SK-N-SH (cell line): ENCODE measurements at regions not wholly inside any gene's neighbourhood (a gene's known extent, or its start where the extent isn't known, plus 50 kb on each side); places are given as distances from the start of the nearest gene placed in this dataset.

Experiments used
- CTCF ChIA-PET: fragments of 300-600, 350-600 bp; formaldehyde crosslinking; extraction: SDS; loops from one replicate; lab custom pipeline; 2021; lab: Yijun Ruan, JAX
- POLR2A ChIA-PET: fragments of 350-600 bp; sonication (Branson Sonifier 250); formaldehyde crosslinking; extraction: SDS; loops from one replicate; lab custom pipeline; 2020; ENCODE audit warnings: antibody characterized with exemption, inconsistent platforms; lab: Yijun Ruan, JAX
- DNase-seq: peaks from one replicate; pipeline ENCODE4 v3.0.0; 2012
- H2AFZ ChIP-seq: fragments of 200-600 bp; sonication (generic); 2 replicates; pipeline ENCODE4 v1.8.1; 2016; ENCODE audit warnings: antibody characterized with exemption, mild to moderate bottlenecking, low read depth
- H3F3A ChIP-seq: fragments of 200-600 bp; sonication (generic); replicated peaks from 2 replicates; pipeline ENCODE3; 2016; ENCODE audit warnings: antibody characterized with exemption, mild to moderate bottlenecking; ENCODE audit not compliant: insufficient read depth
- H3K27ac ChIP-seq, 2 experiments: fragments of 200-500 bp in 1 of 2; fragments of 200-600 bp in 1 of 2; sonication (Bioruptor generic) in 1 of 2; sonication (generic), shearing (Covaris generic) in 1 of 2; 2 replicates each; pipeline versions ENCODE4 v1.5.1 to v1.6.1; 2014 to 2016; ENCODE audit warnings: low read depth in 2 of 2, inconsistent platforms in 1 of 2, low read length in 1 of 2, mild to moderate bottlenecking in 1 of 2, mixed read lengths in 1 of 2
- H3K27me3 ChIP-seq: fragments of 200-600 bp; sonication (generic), shearing (Covaris generic); 2 replicates; pipeline ENCODE4 v1.6.1; 2016; ENCODE audit warnings: mixed run types; ENCODE audit not compliant: insufficient read depth
- H3K36me3 ChIP-seq, 2 experiments: fragments of 200-500 bp in 1 of 2; fragments of 200-600 bp in 1 of 2; sonication (Bioruptor generic) in 1 of 2; sonication (generic) in 1 of 2; replicated peaks in 1 of 2; 2 replicates each; pipeline versions ENCODE3 to v1.5.1; 2014 to 2016; ENCODE audit warnings: low read length in 1 of 2, mild to moderate bottlenecking in 1 of 2; ENCODE audit not compliant: insufficient read depth in 2 of 2, control insufficient read depth in 1 of 2
- H3K4me1 ChIP-seq, 2 experiments: fragments of 200-500 bp in 1 of 2; fragments of 200-600 bp in 1 of 2; sonication (Bioruptor generic) in 1 of 2; sonication (generic), shearing (Covaris generic) in 1 of 2; 2 replicates each; pipeline versions ENCODE4 v1.5.1 to v1.6.1; 2014 to 2016; ENCODE audit warnings: low read depth in 1 of 2, low read length in 1 of 2, mixed run types in 1 of 2; ENCODE audit not compliant: insufficient read depth in 2 of 2, control insufficient read depth in 1 of 2
- H3K4me2 ChIP-seq: fragments of 200-600 bp; sonication (generic), shearing (Covaris generic); 2 replicates; pipeline ENCODE4 v1.6.1; 2017; ENCODE audit warnings: mixed run types
- H3K4me3 ChIP-seq, 2 experiments: fragments of 200-500 bp in 1 of 2; fragments of 200-600 bp in 1 of 2; sonication (Bioruptor generic) in 1 of 2; sonication (generic), shearing (Covaris generic) in 1 of 2; 2 replicates each; pipeline versions ENCODE4 v1.5.1 to v1.8.1; 2014 to 2016; ENCODE audit warnings: low read depth in 2 of 2, inconsistent platforms in 1 of 2, low read length in 1 of 2, mild to moderate bottlenecking in 1 of 2, mixed read lengths in 1 of 2, moderate library complexity in 1 of 2
- H3K79me2 ChIP-seq: fragments of 200-600 bp; sonication (generic); 2 replicates; pipeline ENCODE4 v1.8.1; 2017; ENCODE audit warnings: mild to moderate bottlenecking; ENCODE audit not compliant: insufficient read depth
- H3K9ac ChIP-seq: fragments of 200-600 bp; sonication (generic); 2 replicates; pipeline ENCODE4 v1.6.1; 2017; ENCODE audit warnings: mixed run types
- H3K9me2 ChIP-seq: fragments of 200-600 bp; sonication (generic); 2 replicates; pipeline ENCODE4 v1.6.1; 2017; ENCODE audit warnings: mixed run types
- H3K9me3 ChIP-seq: fragments of 200-600 bp; sonication (generic); 2 replicates; pipeline ENCODE4 v1.6.1; 2017; ENCODE audit warnings: mixed run types, mild to moderate bottlenecking, moderate library complexity
- H4K20me1 ChIP-seq: fragments of 200-600 bp; sonication (generic); 2 replicates; pipeline ENCODE4 v1.6.1; 2017; ENCODE audit warnings: mild to moderate bottlenecking, mixed run types; ENCODE audit not compliant: insufficient read depth
- EP300 ChIP-seq, 2 experiments: IDR thresholded peaks; 2 replicates each; pipeline versions ENCODE4 v1.4.0 to v1.6.1; 2012; ENCODE audit warnings: borderline replicate concordance in 1 of 2, low read depth in 1 of 2, low read length in 1 of 2
- EZH2phosphoT487 ChIP-seq: fragments of 200-600 bp; sonication (generic); IDR thresholded peaks from 2 replicates; pipeline ENCODE4 v1.6.1; 2017; ENCODE audit warnings: low read depth, mixed run types, mild to moderate bottlenecking, antibody characterized with exemption, moderate library complexity, borderline replicate concordance
- FOSL2 ChIP-seq: IDR thresholded peaks from 2 replicates; pipeline ENCODE4 v1.4.0; 2012; ENCODE audit warnings: low read depth, mild to moderate bottlenecking, moderate library complexity, borderline replicate concordance
- FOXJ3 ChIP-seq: sonication (generic); formaldehyde crosslinking; IDR thresholded peaks from 2 replicates; pipeline ENCODE4 v1.5.1; 2020; ENCODE audit warnings: mild to moderate bottlenecking, missing genetic modification reagents
- GATA2 ChIP-seq: sonication (generic); formaldehyde crosslinking; IDR thresholded peaks from 2 replicates; pipeline ENCODE4 v1.5.0; 2020; ENCODE audit warnings: mild to moderate bottlenecking, missing genetic modification reagents
- MEF2A ChIP-seq: IDR thresholded peaks from 2 replicates; pipeline ENCODE4 v1.4.0; 2012; ENCODE audit warnings: low read depth, borderline replicate concordance
- NFIC ChIP-seq: IDR thresholded peaks from 2 replicates; pipeline ENCODE4 v1.4.0; 2012; ENCODE audit warnings: borderline replicate concordance
- POLR2AphosphoS5 ChIP-seq: IDR thresholded peaks from 2 replicates; pipeline ENCODE4 v1.6.1; 2012; ENCODE audit warnings: low read depth, low read length
- RAD21 ChIP-seq: IDR thresholded peaks from 2 replicates; pipeline ENCODE4 v1.6.1; 2012; ENCODE audit warnings: mild to moderate bottlenecking, low read length
- RFX5 ChIP-seq: IDR thresholded peaks from 2 replicates; pipeline ENCODE4 v1.6.1; 2012; ENCODE audit warnings: mild to moderate bottlenecking, improper control_type of control experiment, low read length
- SIN3A ChIP-seq: IDR thresholded peaks from 2 replicates; pipeline ENCODE4 v1.6.1; 2012; ENCODE audit warnings: low read depth, mild to moderate bottlenecking, low read length, moderate library complexity, borderline replicate concordance
- SMC3 ChIP-seq: IDR thresholded peaks from 2 replicates; pipeline ENCODE4 v1.6.1; 2012; ENCODE audit warnings: low read depth, low read length, improper control_type of control experiment
- TCF12 ChIP-seq: IDR thresholded peaks from 2 replicates; pipeline ENCODE4 v1.4.0; 2012
- YY1 ChIP-seq: IDR thresholded peaks from 2 replicates; pipeline ENCODE4 v1.4.0; 2012; ENCODE audit warnings: low read depth, mild to moderate bottlenecking
- WGBS: methylation state at CpG from one replicate; pipeline ENCODE4 v1.1.6; 2017; ENCODE audit warnings: low lambda C conversion rate; 5-methylcytosine and 5-hydroxymethylcytosine counted together
- TF ChIP-seq, protein P1 (sequence below): IDR thresholded peaks from 2 replicates; pipeline ENCODE4 v1.4.0; 2012; ENCODE audit warnings: low read depth, borderline replicate concordance
- TF ChIP-seq, protein P2 (sequence below): fragments of 150-350 bp; IDR thresholded peaks from 2 replicates; pipeline ENCODE4 v1.6.1; 2017; ENCODE audit warnings: antibody characterized with exemption, low read length, low read depth, borderline replicate concordance
- TF ChIP-seq, protein P3 (sequence below): fragments of 200-600 bp; sonication (generic); IDR thresholded peaks from 2 replicates; pipeline ENCODE4 v1.6.1; 2017; ENCODE audit warnings: antibody characterized with exemption, mild to moderate bottlenecking, moderate library complexity

DNA sequence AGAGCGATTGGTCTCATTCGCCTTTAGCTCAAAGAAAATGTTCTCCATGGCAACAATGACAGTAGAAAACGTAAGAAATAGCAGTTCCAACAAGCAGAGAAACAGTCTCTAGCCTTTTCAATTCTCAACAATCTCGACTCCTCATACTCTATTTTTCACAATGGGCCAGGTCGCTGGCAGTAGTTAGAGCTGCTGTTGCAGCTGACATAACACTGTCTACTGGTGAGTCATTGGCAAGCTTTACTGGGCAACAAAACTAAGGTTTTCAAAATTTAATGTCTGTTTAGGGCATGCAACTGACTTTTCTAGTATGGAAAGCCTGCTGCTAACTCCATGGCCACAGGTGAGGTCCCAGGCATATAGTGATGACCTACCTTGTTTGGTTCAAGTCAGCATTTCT lies 221.1 kb upstream of the KAZN start:
- POLR2A ChIA-PET = no interaction called here
- Histone ChIP-seq H3K9ac (no peak overlapping the region), H4K20me1 (no peaks in the 10 kb centered on the region), H2AFZ (no peak overlapping the region), H3K27me3 (no peaks in the 10 kb centered on the region), H3K27ac (no peak overlapping the region), H3K4me2 (no peak overlapping the region), H3K4me3 (no peak overlapping the region), H3F3A (no peaks in the 10 kb centered on the region), H3K4me1 (no peaks in the 10 kb centered on the region)
- 8% methylated on average over 5 of the region's 5 CpGs for WGBS
- CTCF ChIA-PET = interaction anchor here (1.2 kb wide), 1 partner anchor 10 kb away, joined by 3 read pairs; no protein-coding TSS in a partner anchor
- TF ChIP-seq RAD21 (no peak), POLR2AphosphoS5 (no peak), SMC3 (no peak), RFX5 (no peak), TCF12 (no peak), GATA2 (CRISPR knock-in tag) (no peak), NFIC (no peak), MEF2A (no peak), EP300 (IDR thresholded peaks at IDR 0.05; ENCODE audit: borderline replicate concordance in 1 of 2, low read depth in 1 of 2, low read length in 1 of 2) (no peak), FOXJ3 (CRISPR knock-in tag) (no peak), SIN3A (no peak), YY1 (no peak), FOSL2 (no peak), EZH2phosphoT487 (no peak)
- TF ChIP-seq, protein P1, sequence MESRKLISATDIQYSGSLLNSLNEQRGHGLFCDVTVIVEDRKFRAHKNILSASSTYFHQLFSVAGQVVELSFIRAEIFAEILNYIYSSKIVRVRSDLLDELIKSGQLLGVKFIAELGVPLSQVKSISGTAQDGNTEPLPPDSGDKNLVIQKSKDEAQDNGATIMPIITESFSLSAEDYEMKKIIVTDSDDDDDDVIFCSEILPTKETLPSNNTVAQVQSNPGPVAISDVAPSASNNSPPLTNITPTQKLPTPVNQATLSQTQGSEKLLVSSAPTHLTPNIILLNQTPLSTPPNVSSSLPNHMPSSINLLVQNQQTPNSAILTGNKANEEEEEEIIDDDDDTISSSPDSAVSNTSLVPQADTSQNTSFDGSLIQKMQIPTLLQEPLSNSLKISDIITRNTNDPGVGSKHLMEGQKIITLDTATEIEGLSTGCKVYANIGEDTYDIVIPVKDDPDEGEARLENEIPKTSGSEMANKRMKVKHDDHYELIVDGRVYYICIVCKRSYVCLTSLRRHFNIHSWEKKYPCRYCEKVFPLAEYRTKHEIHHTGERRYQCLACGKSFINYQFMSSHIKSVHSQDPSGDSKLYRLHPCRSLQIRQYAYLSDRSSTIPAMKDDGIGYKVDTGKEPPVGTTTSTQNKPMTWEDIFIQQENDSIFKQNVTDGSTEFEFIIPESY = no peak
- TF ChIP-seq, protein P2, sequence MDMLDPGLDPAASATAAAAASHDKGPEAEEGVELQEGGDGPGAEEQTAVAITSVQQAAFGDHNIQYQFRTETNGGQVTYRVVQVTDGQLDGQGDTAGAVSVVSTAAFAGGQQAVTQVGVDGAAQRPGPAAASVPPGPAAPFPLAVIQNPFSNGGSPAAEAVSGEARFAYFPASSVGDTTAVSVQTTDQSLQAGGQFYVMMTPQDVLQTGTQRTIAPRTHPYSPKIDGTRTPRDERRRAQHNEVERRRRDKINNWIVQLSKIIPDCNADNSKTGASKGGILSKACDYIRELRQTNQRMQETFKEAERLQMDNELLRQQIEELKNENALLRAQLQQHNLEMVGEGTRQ = no peak
- TF ChIP-seq, protein P3, sequence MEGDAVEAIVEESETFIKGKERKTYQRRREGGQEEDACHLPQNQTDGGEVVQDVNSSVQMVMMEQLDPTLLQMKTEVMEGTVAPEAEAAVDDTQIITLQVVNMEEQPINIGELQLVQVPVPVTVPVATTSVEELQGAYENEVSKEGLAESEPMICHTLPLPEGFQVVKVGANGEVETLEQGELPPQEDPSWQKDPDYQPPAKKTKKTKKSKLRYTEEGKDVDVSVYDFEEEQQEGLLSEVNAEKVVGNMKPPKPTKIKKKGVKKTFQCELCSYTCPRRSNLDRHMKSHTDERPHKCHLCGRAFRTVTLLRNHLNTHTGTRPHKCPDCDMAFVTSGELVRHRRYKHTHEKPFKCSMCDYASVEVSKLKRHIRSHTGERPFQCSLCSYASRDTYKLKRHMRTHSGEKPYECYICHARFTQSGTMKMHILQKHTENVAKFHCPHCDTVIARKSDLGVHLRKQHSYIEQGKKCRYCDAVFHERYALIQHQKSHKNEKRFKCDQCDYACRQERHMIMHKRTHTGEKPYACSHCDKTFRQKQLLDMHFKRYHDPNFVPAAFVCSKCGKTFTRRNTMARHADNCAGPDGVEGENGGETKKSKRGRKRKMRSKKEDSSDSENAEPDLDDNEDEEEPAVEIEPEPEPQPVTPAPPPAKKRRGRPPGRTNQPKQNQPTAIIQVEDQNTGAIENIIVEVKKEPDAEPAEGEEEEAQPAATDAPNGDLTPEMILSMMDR = no peak
- TF ChIP-seq, all 33 proteins: peak for 0
- no peaks in the 10 kb centered on the region for H3K9me2 ChIP-seq
- no peaks in the 10 kb centered on the region for H3K36me3 ChIP-seq
- no peaks in the 10 kb centered on the region for H3K9me3 ChIP-seq
- no peaks in the 10 kb centered on the region for H3K79me2 ChIP-seq
- DNase-seq = no peak
